GM13976 (cell line): ENCODE measurements at regions not wholly inside any gene's neighbourhood (a gene's known extent, or its start where the extent isn't known, plus 50 kb on each side); places are given as distances from the start of the nearest gene placed in this dataset.
"Not testable (repeated sequence)": the region's sequence is repeated elsewhere in the genome, so short reads cannot be mapped to it uniquely, and the experiment has no call there.

ENCODE experiments used
- DNase-seq: peaks from one replicate; pipeline ENCODE4 v3.0.0; 2012; ENCODE audit warnings: low spot score
- in situ Hi-C: fragments of 300-500 bp; cut with MboI; formaldehyde crosslinking; loops from one replicate; pipeline ENCODE4 v1.12.0; 2022; ENCODE audit warnings: low sequenced_read_pairs, mixed read lengths, inconsistent platforms; ENCODE audit not compliant: unreplicated experiment
- TF ChIP-seq, protein P1 (sequence below): IDR thresholded peaks from 2 replicates; pipeline ENCODE4 v1.5.1; 2012; ENCODE audit warnings: borderline replicate concordance, mild to moderate bottlenecking; ENCODE audit not compliant: insufficient read depth; ENCODE audit errors: extremely low read depth, missing control alignments, control extremely low read depth

DNA sequence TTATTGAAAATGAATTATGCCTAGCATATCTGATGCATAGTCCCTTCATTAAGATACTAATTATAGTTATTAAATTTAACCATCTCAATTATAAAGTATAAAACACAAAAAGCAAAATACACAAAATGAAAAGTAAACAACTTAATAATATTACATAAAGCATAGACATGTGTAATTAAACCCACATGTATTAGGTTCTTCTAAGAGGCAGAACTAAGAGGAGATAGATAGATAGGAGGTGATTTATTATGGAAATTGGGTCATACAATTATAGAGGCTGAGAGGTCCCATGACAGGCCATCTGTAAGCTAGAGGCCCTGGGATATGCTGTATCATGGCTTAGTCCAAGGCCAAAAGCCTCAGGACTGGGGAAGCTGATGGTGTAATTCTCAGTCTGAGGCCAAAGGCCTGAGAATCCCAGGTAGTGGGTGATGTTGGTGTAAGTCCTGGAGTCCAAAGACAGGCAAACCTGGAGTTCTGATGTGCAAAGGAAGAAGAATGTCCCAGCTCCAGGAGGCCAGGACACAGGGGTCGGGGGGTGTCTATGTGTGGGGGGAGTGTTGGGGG, 953.3 kb downstream of the TRHDE start:
- in situ Hi-C loops: no loop called here
- TF ChIP-seq, protein P1, sequence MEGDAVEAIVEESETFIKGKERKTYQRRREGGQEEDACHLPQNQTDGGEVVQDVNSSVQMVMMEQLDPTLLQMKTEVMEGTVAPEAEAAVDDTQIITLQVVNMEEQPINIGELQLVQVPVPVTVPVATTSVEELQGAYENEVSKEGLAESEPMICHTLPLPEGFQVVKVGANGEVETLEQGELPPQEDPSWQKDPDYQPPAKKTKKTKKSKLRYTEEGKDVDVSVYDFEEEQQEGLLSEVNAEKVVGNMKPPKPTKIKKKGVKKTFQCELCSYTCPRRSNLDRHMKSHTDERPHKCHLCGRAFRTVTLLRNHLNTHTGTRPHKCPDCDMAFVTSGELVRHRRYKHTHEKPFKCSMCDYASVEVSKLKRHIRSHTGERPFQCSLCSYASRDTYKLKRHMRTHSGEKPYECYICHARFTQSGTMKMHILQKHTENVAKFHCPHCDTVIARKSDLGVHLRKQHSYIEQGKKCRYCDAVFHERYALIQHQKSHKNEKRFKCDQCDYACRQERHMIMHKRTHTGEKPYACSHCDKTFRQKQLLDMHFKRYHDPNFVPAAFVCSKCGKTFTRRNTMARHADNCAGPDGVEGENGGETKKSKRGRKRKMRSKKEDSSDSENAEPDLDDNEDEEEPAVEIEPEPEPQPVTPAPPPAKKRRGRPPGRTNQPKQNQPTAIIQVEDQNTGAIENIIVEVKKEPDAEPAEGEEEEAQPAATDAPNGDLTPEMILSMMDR: no peak
- no peak for DNase-seq

DNA sequence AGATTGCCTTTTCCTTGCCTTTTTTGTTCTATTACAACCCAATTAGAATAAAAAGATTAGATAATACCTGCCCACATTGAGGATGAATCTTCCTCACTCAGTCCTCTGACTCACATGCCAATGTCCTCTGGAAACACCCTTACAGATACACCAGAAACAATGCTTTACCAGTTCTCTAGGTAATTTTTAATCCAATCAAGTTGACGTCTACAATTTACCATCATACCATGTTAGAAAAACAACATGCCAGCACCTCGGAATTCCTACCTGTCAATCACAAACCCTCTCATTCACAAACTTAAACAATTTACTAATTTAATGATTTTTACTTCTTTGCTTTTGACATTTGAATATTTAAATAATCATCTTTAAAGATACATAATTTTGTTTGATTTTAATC, 953.8 kb downstream of the TRHDE start:
- TF ChIP-seq, protein P1: no peak
- in situ Hi-C loops: no loop called here
- DNase-seq: no peak

DNA sequence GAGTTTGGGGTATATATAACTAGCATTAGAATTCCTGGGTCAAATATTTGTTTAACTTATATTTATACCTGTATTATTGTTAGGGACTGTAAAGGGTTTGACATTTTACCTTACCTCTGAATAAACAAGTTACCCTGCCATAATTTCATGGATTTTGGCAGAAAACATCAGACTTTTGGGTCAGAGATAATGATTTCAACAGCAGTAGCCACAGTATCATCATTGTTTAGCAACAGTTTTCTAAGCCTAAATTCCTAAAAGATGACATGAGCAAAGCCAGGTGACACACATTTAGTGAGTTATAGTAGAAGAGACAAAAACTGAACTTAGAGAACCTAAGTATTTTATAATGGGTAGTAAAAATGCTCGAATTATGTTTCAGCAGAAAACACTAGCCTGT, 954.4 kb downstream of the TRHDE start:
- DNase-seq: no peak
- TF ChIP-seq, protein P1: no peak
- in situ Hi-C loops: no loop called here

DNA sequence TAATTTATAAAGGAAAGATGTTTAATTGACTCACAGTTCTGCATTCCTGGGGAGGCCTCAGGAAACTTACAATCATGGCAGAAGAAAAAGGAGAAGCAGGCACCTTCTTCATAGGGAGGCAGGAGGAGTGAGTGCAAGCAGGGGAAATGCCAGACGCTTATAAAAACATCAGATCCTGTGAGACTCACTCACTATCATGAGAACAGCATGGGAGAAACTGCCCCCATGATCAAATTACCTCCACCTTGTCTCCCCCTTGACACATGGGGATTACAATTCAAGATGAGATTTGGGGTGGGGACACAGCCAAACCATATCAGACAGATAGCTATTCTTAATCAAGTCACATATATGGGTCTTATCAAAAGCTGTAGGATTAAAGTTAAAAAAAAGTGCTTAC, 956.7 kb downstream of the TRHDE start:
- in situ Hi-C loops, DNase-seq: not testable (repeated sequence)

DNA sequence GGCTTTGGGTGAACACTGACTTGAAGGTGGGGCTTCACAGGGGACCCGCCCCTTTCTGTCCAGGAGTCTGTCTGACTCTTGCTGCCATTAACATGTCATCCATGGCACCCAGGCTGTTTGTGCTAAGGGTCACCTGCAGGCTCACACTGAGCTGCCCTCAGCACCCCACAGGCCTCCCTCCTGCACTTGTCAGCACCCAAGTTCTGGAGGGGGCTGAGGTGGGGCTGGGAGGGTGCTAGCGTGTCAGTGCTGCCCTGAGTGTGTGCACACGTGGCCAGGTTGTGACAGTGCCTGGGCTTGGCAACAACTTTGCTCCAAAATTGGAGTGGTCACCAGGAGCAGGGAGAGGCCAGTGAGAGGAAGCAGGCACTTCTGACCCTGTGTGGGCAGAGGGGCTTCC, 963.2 kb downstream of the TRHDE start:
- in situ Hi-C loops: no loop called here
- DNase-seq: no peak
- TF ChIP-seq, protein P1: no peak

DNA sequence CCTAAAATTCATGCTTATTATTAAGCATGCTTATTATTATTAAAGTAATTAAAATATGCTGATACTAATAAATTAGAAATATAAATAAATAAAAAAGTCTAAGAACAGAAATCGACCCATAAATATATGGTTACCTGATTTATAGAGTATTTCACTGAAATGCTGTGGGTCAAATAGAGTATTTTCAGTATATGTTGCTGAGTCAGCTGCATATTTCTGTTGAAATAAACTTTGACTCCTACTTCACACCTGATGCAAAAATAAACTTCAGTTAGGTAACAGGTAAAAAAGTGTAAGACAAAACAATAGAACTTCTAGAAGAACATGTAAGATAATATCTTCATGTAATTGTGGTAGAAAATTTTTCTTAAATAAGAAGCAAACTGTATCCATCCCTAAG, 967.9 kb downstream of the TRHDE start:
- no peak for DNase-seq
- TF ChIP-seq, protein P1: no peak
- in situ Hi-C loops: no loop called here

DNA sequence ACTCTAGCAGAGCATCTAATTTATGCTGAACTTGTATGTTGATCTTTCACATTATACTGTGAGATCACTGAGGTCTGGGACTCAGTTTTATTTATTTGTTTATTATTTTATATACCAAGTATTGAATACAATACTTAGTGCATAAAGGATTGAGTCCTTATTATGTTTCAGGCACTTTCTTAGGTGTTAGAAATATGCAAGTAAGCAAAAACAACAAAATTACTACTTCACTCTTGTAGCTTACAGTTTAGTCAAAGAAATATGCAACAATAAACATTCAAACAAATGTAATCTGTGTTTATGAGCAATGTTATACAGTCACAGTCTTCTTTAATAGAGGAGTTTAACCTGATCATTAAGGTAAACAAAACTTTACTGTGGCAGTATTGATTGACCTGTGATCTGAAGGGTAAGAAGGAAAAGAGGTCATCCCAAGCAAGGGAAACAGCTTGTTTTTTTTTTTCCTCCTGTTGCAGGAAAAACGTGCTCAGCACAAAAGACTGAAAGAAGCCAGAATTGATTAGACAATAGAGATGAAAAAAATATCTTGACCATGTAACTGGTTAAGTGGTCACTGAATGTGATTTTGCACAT, 990.7 kb downstream of the TRHDE start:
- in situ Hi-C loops: no loop called here
- no peak for DNase-seq
- TF ChIP-seq, protein P1: no peak
